HG02610 (cell line): ENCODE measurements at regions not wholly inside any gene's neighbourhood (a gene's known extent, or its start where the extent isn't known, plus 50 kb on each side); places are given as distances from the start of the nearest gene placed in this dataset.

Experiments
- ATAC-seq: cut with Tn5 transposase; IDR thresholded peaks from one replicate; pipeline ENCODE4 v1.9.1; 2021; ENCODE audit warnings: mild to moderate bottlenecking, moderate library complexity; ENCODE audit not compliant: unreplicated experiment

DNA sequence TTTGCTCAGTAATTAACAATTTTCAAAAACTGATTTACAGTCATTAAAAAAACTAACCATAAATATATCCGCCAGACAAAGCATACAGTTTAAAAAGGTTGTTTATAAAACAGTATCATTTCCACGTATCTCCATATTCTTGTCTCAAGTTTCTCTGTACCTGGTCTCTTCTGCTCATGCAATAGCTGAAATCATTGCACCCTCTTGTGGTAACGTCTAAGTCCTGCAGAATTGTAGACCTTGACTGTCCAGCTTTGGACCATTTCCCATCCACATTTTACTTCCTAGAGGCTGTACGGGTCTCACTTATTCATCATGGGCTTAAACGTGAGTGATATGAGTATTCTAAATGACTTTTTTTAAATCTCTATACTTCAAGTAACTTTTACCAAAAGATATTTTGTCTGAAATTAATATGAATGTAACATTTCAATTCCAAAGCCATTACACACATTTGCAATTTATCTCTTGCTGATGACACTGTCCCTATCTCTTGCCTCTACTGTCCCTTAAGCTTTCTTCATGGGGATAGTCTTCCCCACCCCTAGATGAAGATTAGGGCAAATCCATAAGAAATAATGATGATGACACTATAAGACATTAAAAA is 118.5 kb downstream of the BTC start:
- peak; percentile 67 for ATAC-seq

GRCh38 chr4:74682567-74683359 is 111.6 kb downstream of the BTC start:
- no peak for ATAC-seq

- no peak for ATAC-seq
These were observed 101.4 kb downstream of the BTC start for GRCh38 chr4:74692972-74693371.
